HUDEP-2 (cell line): ENCODE measurements at regions not wholly inside any gene's neighbourhood (a gene's known extent, or its start where the extent isn't known, plus 50 kb on each side); places are given as distances from the start of the nearest gene placed in this dataset.
A peak's percentile ranks its signal among the peaks of the same experiment; 100 is the strongest.
"Not testable (repeated sequence)": the region's sequence is repeated elsewhere in the genome, so short reads cannot be mapped to it uniquely, and the experiment has no call there.

Experiments
- DNase-seq, 76 experiments: peaks; one replicate each; lab custom pipeline; 2025; ENCODE audit not compliant: unreplicated experiment in 76 of 76; lab: John Stamatoyannopoulos, UW

GRCh38 chr12:13405961-13406703 is 209.6 kb downstream of the EMP1 start:
- no peak for DNase-seq

GRCh38 chr12:13404631-13405473 is 208.3 kb downstream of the EMP1 start:
- no peak for DNase-seq

DNA sequence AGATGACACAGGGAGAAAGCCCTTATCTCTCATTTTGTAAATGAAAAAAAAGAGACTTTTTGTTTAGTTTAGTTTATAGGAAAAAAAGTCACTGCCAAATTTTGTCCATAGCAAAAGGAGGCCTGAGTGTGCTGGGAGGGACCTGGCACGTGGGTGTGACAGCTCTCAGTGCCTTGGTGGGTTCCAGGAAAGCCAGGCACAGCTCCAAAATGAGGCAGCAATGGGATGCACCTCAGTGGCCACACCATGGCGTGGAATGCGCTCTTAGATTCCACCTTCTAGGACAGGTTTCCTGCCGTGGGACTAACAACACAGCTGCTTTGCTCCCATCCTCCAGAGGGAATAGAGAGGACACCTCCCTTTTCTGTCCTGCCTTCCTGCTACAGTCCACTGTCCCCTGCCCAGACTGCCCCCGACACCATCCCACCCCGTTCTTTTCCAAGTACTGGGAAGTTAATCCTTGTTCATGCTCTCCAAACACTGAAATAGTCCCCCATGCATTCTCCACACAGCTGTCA is 207.6 kb downstream of the EMP1 start:
- DNase-seq: no peak

- DNase-seq: not testable (repeated sequence)
Measured at GRCh38 chr12:13391375-13391774, 194.8 kb downstream of the EMP1 start.

DNA sequence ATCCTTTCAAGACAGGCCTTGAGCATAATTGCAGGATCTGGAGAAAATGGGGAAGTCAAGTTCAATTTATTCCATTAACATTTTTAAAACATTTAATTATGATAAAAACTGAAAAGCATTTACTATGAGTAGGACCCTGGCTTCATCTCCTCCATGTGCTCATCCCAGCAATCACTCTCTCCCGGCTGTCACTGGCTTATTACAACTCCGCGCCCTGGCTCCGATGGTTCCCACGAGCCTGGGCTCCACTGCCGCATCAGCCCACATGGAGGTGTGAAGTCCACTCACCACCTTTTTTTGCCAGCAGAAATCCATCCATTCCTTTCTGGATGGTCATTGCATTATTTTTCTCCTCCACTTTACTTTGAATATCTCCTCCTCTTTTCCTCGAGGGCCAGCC is 194.4 kb downstream of the EMP1 start:
- DNase-seq: no peak

- peak in 1 of 76 experiments; percentile 4 for DNase-seq
Measured at GRCh38 chr12:13390381-13390861, 193.9 kb downstream of the EMP1 start.

GRCh38 chr12:13387101-13387500 is 190.6 kb downstream of the EMP1 start:
- no peak for DNase-seq

GRCh38 chr12:13386323-13387039 is 190.0 kb downstream of the EMP1 start:
- DNase-seq: no peak

- DNase-seq: no peak
Measured at GRCh38 chr12:13383379-13383778, 186.9 kb downstream of the EMP1 start.

DNA sequence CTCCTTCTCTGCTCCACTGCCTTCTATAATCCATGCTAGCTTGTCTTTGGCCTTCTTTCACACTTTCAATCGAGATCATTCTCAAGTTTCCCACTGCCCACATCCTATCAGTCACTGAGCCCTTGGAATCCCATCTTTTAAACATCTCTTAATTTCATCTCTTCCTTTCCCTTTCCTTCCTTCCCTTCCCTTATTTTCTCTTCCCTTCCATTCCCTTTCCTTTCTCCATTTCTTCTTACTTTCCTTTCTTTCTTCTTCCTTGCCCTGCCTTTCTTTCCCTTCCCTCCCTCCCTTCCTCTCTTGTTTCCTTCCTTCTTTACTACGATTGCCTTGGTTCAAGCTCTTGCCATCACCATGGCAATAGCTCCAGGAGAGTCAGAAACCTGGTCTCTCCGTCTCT is 183.8 kb downstream of the EMP1 start:
- DNase-seq: no peak

DNA sequence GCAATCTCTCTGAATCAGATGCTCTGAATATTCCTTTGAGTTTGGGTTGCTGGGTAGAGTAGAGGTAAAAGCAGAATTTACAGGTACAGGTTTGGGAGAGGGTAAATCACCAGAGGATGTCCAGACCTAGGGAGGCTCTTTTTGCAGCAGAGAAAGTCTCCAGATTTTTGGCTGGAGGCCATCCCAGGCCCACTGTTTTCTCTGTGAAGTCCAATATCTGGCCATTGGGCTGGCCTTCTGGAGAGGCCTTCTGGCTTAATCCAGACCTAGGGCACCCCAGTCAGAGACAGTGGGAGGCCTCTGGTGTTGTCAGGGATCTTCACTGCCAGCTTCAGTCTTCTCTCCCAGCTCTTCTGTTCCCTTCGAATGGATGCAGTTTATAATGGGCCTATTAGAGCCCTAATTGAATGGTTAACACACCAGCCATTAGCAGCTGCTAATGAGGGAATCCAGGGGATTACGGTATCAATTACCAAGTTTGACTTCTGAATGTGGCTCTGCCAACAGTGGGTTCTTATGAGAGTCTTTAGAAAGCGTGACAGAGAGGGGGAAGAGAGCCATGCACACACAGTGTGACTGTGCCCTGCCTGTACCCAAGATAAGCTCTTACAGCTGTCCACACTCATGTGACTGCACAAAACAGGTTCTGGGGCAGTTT is 183.1 kb downstream of the EMP1 start:
- DNase-seq: no peak

- DNase-seq: no peak
Measured at GRCh38 chr12:13377698-13378097, 181.2 kb downstream of the EMP1 start.

DNA sequence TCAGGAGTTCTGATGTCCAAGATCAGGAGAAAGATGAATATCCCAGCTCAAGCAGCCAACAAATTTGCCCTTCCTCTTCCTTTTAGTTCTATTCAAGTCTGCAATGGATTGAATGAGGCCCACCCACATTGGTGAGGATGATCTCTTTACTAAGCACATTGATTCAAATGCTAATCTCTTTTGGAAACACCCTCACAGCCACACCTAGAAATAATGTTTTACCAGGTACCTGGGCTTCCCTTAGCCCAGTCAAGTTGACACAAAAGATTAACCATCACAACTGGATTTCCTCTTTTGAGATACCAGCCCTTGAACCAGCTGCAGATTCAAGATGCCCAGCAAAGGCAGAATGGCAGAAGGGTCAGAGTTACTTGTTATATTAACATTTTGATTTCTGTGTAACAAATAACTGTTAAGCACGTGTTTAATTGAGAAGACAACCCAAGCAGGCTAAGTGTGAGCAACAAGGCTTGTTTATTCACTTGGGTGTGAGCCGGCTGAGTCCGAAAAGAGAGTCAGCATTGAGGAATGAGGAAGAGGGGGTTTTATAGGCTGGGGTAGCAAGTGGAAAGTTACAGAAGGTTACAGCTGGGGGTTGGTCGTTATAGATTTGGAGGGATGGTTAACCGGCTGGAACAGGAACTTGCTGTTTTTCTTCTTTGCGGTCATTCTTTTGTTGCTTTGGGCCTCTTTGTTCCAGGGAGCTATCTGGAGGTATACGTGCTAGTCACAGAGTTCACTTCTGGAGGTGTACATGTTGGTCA is 180.3 kb downstream of the EMP1 start:
- no peak for DNase-seq

DNA sequence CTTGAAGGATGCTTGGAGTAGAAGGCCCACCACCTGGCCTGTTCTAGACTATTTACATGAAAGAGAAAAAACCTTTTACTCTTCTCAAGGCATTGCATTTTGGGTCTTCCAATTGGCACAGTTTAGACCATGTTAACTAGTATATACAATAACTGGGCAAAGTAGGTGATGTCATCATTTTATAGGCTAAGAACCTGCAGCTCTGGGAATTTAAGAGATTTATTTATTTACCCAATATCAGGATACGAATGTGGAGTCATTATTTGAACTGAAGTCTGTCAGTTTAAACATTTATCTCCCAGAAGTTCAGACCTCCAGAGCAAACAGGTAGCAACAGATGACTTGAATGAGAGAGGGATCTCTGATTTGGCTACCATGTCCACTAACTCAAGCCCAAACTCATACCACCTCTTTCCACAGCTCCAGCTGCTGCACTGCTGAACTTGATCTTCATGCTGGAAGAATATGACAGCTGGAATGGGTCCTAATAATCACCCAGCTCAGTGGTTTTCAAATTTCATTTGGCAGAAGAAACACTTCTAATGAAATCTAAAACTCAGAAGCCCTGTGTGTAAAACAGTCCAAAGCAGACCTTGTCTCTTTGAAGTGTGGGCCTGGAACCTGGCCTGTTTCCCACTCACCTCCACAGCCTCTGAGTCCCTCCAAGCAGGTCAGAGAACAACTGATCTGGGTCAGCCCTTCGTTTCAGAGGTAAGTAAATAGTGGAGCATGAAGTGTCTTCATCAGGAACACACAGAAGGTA is 179.2 kb downstream of the EMP1 start:
- no peak for DNase-seq

- no peak for DNase-seq
Measured at GRCh38 chr12:13374793-13375192, 178.3 kb downstream of the EMP1 start.

DNA sequence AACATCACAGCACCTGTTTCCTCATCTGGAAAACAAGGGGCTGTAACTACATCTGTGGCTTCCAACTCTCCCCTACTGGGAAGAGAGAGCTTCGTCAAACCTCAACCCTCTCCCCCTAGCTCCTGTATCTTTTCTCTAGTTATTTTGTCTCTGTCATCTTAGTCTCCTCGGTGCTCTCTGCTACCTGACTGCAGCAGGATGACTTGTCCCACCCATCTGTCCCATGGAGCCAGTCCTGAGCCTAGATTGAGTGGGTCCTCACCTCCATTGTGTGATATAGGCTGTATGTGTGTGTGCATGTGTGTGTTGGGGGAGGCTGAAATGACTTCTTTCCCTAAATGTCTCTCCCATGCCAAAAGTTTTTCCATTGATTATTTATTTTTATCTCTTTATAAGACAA is 177.3 kb downstream of the EMP1 start:
- no peak for DNase-seq

- DNase-seq: no peak
Measured at GRCh38 chr12:13373131-13373530, 176.6 kb downstream of the EMP1 start.

DNA sequence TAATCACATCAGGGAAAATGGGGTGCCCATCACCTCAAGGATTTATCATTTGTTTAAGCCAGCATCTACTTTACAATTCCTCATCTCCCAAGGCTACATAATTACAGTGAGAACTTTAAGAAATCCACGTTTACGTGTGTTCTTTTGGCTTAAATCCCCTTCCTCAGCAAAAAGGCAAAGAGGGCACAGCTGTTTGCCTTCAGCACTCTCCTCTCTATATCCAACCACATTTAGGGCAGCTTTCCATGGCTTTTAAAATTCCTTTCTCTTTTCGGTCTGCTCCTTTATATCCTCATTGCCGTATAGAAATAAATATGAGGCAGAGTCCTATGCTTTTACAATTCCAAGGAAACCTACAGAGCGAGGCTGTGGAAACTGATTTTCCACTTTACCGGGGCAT is 175.9 kb downstream of the EMP1 start:
- no peak for DNase-seq

GRCh38 chr12:13371797-13372196 is 175.3 kb downstream of the EMP1 start:
- DNase-seq: no peak
